ENCODE measurements at regions not wholly inside any gene's neighbourhood (a gene's known extent, or its start where the extent isn't known, plus 50 kb on each side); places are given as distances from the start of the nearest gene placed in this dataset.

- TF ChIP-seq CTCF (IDR thresholded peaks at IDR 0.05) = no peak
- TF ChIP-seq POLR2A (IDR thresholded peaks at IDR 0.05) = no peak
- TF ChIP-seq EP300 (IDR thresholded peaks at IDR 0.05) = no peak
- TF ChIP-seq POLR2AphosphoS5 (IDR thresholded peaks at IDR 0.05) = no peak
These were observed 70.2 kb upstream of the TMEM170B start for GRCh38 chr6:11467364-11467763.
